K562 (cell line): ENCODE measurements at regions not wholly inside any gene's neighbourhood (a gene's known extent, or its start where the extent isn't known, plus 50 kb on each side); places are given as distances from the start of the nearest gene placed in this dataset.

ENCODE experiments used
- ATAC-seq: fragments of 200-7000 bp; cut with Tn5 transposase; 3 replicates; pipeline ENCODE4 v1.9.1; 2020; ENCODE audit warnings: moderate library complexity
- BruUV-seq: library from RNA; stranded (reverse); fragments of 400-500 nt; replicated peaks from 2 replicates; lab custom pipeline; 2021; lab: Mats Ljungman, UMichigan
- CTCF ChIA-PET: fragments of 300-600 bp; formaldehyde crosslinking; extraction: SDS; loops from one replicate; lab custom pipeline; 2021; ENCODE audit warnings: low intra/inter-chr PET ratio; lab: Yijun Ruan, JAX
- POLR2A ChIA-PET: fragments of 300-600, 350-650 bp; sonication (Branson Sonifier 250); formaldehyde crosslinking; extraction: SDS; loops from one replicate; lab custom pipeline; 2021; ENCODE audit warnings: antibody characterized with exemption, inconsistent platforms; lab: Yijun Ruan, JAX
- DNase-seq, 4 experiments: peaks; one replicate each; pipeline versions ENCODE4 v3.0.0 to v3.0.0-alpha.2; 2011 to 2018; ENCODE audit warnings: low spot score in 3 of 4, mixed read lengths in 3 of 4; ENCODE audit errors: extremely low read depth in 1 of 4
- FAIRE-seq: peaks from 2 replicates; lab custom pipeline; 2011; peaks lifted over from hg19 to GRCh38; lab: Jason Lieb, UNC
- H2AFZ ChIP-seq: 2 replicates; pipeline ENCODE4 v1.6.0; 2011; ENCODE audit warnings: low read depth, low read length, control low read depth, inconsistent platforms
- H3K27ac ChIP-seq: fragments of 200-600 bp; 3 replicates; pipeline ENCODE4 v1.8.0; 2011; ENCODE audit warnings: low read depth, mild to moderate bottlenecking, control low read depth, inconsistent platforms, low read length, moderate library complexity, mixed read lengths; ENCODE audit errors: extremely low read depth
- H3K27me3 ChIP-seq, 2 experiments: fragments of 300-600 bp in 1 of 2; 2 replicates in 1 of 2; 3 replicates in 1 of 2; pipeline versions ENCODE4 v1.6.0 to v1.8.0; 2011; ENCODE audit warnings: inconsistent platforms in 2 of 2, low read length in 2 of 2, mild to moderate bottlenecking in 1 of 2, mixed read lengths in 1 of 2, moderate library complexity in 1 of 2; ENCODE audit not compliant: control insufficient read depth in 2 of 2, insufficient read depth in 2 of 2
- H3K36me3 ChIP-seq: fragments of 300-600 bp; 3 replicates; pipeline ENCODE4 v1.8.0; 2011; ENCODE audit warnings: mild to moderate bottlenecking, low read length, inconsistent platforms; ENCODE audit not compliant: control insufficient read depth, insufficient read depth
- H3K4me1 ChIP-seq, 2 experiments: fragments of 200-600 bp in 1 of 2; replicated peaks in 1 of 2; 2 replicates in 1 of 2; 3 replicates in 1 of 2; pipeline versions ENCODE4 v1.5.1 to v1.8.0; 2011; ENCODE audit warnings: inconsistent platforms in 2 of 2, low read length in 2 of 2, mild to moderate bottlenecking in 1 of 2, mixed read lengths in 1 of 2, moderate library complexity in 1 of 2; ENCODE audit not compliant: control insufficient read depth in 2 of 2, insufficient read depth in 2 of 2
- H3K4me2 ChIP-seq: 2 replicates; pipeline ENCODE4 v1.6.1; 2011; ENCODE audit warnings: low read length, control low read depth, inconsistent platforms, mixed read lengths; ENCODE audit not compliant: insufficient read depth
- H3K4me3 ChIP-seq: fragments of 200-600 bp; sonication (generic), shearing (Covaris generic); 2 replicates; pipeline ENCODE4 v1.5.1; 2016; ENCODE audit warnings: control low read depth, inconsistent platforms
- H3K79me2 ChIP-seq: fragments of 200-600 bp; 3 replicates; pipeline ENCODE4 v1.8.0; 2011; ENCODE audit warnings: low read length, inconsistent platforms; ENCODE audit not compliant: control insufficient read depth, insufficient read depth
- H3K9ac ChIP-seq, 2 experiments: 2 replicates each; pipeline versions ENCODE4 v1.6.0 to v1.6.1; 2011; ENCODE audit warnings: low read depth in 2 of 2, low read length in 2 of 2, control low read depth in 1 of 2, inconsistent platforms in 1 of 2, mild to moderate bottlenecking in 1 of 2, mixed read lengths in 1 of 2; ENCODE audit not compliant: insufficient read depth in 1 of 2
- H3K9me1 ChIP-seq: one replicate; pipeline ENCODE4 v1.6.0; 2011; ENCODE audit warnings: inconsistent platforms, mild to moderate bottlenecking, low read length, moderate library complexity; ENCODE audit not compliant: control insufficient read depth, insufficient read depth
- H3K9me3 ChIP-seq: replicated peaks from 2 replicates; pipeline ENCODE4 v1.5.1; 2011; ENCODE audit warnings: low read depth, low read length, inconsistent platforms; ENCODE audit not compliant: control insufficient read depth, insufficient read depth
- H4K20me1 ChIP-seq: replicated peaks from 2 replicates; pipeline ENCODE4 v1.6.1; 2011; ENCODE audit warnings: low read length, inconsistent platforms, mixed read lengths; ENCODE audit not compliant: control insufficient read depth, insufficient read depth
- FOSL1 ChIP-seq: fragments of 200-800 bp; sonication (Bioruptor generic); conservative IDR thresholded peaks from 2 replicates; pipeline ENCODE4 v1.6.1; 2016; ENCODE audit warnings: missing genetic modification characterization, missing compliant biosample characterization
- FOXJ2 ChIP-seq: fragments of 200-800 bp; sonication (Bioruptor generic); IDR thresholded peaks from 2 replicates; pipeline ENCODE4 v1.6.1; 2016; ENCODE audit warnings: missing genetic modification characterization, missing compliant biosample characterization
- RFX5 ChIP-seq: IDR thresholded peaks from 2 replicates; pipeline ENCODE4 v1.6.1; 2011; ENCODE audit warnings: low read depth, mild to moderate bottlenecking, improper control_type of control experiment, low read length
- SRSF9 ChIP-seq: fragments of 200-400 bp; formaldehyde crosslinking; IDR thresholded peaks from 2 replicates; pipeline ENCODE4 v1.6.1; 2017; ENCODE audit warnings: low read depth, low read length, borderline replicate concordance
- TAL1 ChIP-seq: fragments of 450-650 bp; IDR thresholded peaks from 2 replicates; pipeline ENCODE4 v1.6.1; 2016; ENCODE audit warnings: mild to moderate bottlenecking
- ZNF778 ChIP-seq: fragments of 450-650 bp; formaldehyde crosslinking; IDR thresholded peaks from 2 replicates; pipeline ENCODE4 v1.4.0; 2020; ENCODE audit warnings: mild to moderate bottlenecking, moderate library complexity
- WGBS: fragments of 100-300 bp; shearing (Covaris generic); methylation state at CpG from one replicate; pipeline ENCODE4 v1.1.6; 2016; ENCODE audit warnings: low coverage, mixed read lengths; ENCODE audit not compliant: insufficient coverage; ENCODE audit errors: missing lambda C conversion rate; 5-methylcytosine and 5-hydroxymethylcytosine counted together
- in situ Hi-C: fragments of 300-500 bp; cut with MboI; formaldehyde crosslinking; loops from 4 replicates; pipeline ENCODE4 v1.15.0; 2018; ENCODE audit warnings: inconsistent platforms, mixed read lengths
- intact Hi-C: fragments of 100-400 bp; cut with micrococcal nuclease; formaldehyde crosslinking; loops from 2 replicates; pipeline ENCODE4 v1.14.2; 2022
- TF ChIP-seq, protein P1 (sequence below): fragments of 250-450 bp; sonication (Bioruptor Pico); IDR thresholded peaks from 2 replicates; pipeline ENCODE4 v1.4.0; 2020; ENCODE audit warnings: mild to moderate bottlenecking, moderate library complexity
- TF ChIP-seq, protein P2 (sequence below): fragments of 450-650 bp; IDR thresholded peaks from 2 replicates; pipeline ENCODE4 v1.6.1; 2017; ENCODE audit warnings: mild to moderate bottlenecking, moderate library complexity
- TF ChIP-seq, protein P3 (sequence below): fragments of 450-650 bp; formaldehyde crosslinking; IDR thresholded peaks from 2 replicates; pipeline ENCODE4 v1.4.0; 2020; ENCODE audit warnings: mild to moderate bottlenecking, moderate library complexity
- TF ChIP-seq, protein P4 (sequence below): fragments of 250-450 bp; sonication (Bioruptor Pico); IDR thresholded peaks from 2 replicates; pipeline ENCODE4 v1.4.0; 2020; ENCODE audit warnings: mild to moderate bottlenecking, moderate library complexity
- TF ChIP-seq, protein P5 (sequence below): fragments of 450-650 bp; conservative IDR thresholded peaks from 2 replicates; pipeline ENCODE4 v1.6.1; 2016; ENCODE audit warnings: missing genetic modification characterization, low read depth, mild to moderate bottlenecking, missing compliant biosample characterization, moderate library complexity
- TF ChIP-seq, protein P6 (sequence below), 3 experiments: IDR thresholded peaks in 2 of 3; conservative IDR thresholded peaks in 1 of 3; 2 replicates each; pipeline ENCODE4 v1.5.1; 2011 to 2012; ENCODE audit warnings: low read length in 3 of 3, mild to moderate bottlenecking in 3 of 3, control low read depth in 2 of 3, improper control_type of control experiment in 1 of 3, inconsistent platforms in 1 of 3, low read depth in 1 of 3, mixed read lengths in 1 of 3, moderate library complexity in 1 of 3; ENCODE audit not compliant: insufficient read depth in 2 of 3

DNA sequence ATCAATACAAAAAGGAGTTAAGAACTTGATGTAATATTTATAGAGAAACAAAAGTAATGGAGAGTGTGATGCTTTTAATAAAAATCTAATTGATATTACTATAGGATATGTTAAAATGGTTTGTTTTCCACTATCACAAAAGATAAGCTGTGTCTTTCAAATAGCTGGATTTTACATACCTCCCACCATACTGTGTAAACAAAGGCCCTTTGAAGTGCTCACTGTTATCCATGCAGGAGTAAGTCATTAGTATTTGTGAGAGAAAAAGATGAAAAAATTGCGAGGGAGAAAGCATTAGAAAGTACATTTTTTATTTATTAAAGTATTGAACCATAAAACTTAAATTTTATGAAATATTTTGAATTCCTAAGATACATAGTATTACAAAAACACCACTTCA is 733.0 kb downstream of the GRIK2 start:
- FAIRE-seq (no peak), ATAC-seq (no peak), DNase-seq (no peak)
- ChIA-PET CTCF (no interaction called here), POLR2A (no interaction called here)
- Histone ChIP-seq H3K9me3 (no peaks in the 10 kb centered on the region), H3K4me1 (no peaks in the 10 kb centered on the region), H2AFZ (no peak overlapping the region), H3K27me3 (no peaks in the 10 kb centered on the region), H3K27ac (no peak overlapping the region), H3K4me2 (no peak overlapping the region), H3K9me1 (no peaks in the 10 kb centered on the region), H3K4me3 (no peak overlapping the region), H4K20me1 (no peaks in the 10 kb centered on the region), H3K9ac (no peak overlapping the region), H3K79me2 (no peaks in the 10 kb centered on the region), H3K36me3 (no peaks in the 10 kb centered on the region)
- in situ Hi-C loops: no loop called here
- 0% methylated on average over 1 of the region's 1 CpG for WGBS
- BruUV-seq: no TSS peak
- intact Hi-C loops: no loop called here
- TF ChIP-seq, protein P1, sequence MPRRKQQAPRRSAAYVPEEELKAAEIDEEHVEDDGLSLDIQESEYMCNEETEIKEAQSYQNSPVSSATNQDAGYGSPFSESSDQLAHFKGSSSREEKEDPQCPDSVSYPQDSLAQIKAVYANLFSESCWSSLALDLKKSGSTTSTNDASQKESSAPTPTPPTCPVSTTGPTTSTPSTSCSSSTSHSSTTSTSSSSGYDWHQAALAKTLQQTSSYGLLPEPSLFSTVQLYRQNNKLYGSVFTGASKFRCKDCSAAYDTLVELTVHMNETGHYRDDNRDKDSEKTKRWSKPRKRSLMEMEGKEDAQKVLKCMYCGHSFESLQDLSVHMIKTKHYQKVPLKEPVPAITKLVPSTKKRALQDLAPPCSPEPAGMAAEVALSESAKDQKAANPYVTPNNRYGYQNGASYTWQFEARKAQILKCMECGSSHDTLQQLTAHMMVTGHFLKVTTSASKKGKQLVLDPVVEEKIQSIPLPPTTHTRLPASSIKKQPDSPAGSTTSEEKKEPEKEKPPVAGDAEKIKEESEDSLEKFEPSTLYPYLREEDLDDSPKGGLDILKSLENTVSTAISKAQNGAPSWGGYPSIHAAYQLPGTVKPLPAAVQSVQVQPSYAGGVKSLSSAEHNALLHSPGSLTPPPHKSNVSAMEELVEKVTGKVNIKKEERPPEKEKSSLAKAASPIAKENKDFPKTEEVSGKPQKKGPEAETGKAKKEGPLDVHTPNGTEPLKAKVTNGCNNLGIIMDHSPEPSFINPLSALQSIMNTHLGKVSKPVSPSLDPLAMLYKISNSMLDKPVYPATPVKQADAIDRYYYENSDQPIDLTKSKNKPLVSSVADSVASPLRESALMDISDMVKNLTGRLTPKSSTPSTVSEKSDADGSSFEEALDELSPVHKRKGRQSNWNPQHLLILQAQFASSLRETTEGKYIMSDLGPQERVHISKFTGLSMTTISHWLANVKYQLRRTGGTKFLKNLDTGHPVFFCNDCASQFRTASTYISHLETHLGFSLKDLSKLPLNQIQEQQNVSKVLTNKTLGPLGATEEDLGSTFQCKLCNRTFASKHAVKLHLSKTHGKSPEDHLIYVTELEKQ (CRISPR knock-in tag): no peak
- TF ChIP-seq, protein P2, sequence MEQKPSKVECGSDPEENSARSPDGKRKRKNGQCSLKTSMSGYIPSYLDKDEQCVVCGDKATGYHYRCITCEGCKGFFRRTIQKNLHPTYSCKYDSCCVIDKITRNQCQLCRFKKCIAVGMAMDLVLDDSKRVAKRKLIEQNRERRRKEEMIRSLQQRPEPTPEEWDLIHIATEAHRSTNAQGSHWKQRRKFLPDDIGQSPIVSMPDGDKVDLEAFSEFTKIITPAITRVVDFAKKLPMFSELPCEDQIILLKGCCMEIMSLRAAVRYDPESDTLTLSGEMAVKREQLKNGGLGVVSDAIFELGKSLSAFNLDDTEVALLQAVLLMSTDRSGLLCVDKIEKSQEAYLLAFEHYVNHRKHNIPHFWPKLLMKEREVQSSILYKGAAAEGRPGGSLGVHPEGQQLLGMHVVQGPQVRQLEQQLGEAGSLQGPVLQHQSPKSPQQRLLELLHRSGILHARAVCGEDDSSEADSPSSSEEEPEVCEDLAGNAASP: no peak
- TF ChIP-seq FOXJ2 (tag): no peak
- TF ChIP-seq, protein P3, sequence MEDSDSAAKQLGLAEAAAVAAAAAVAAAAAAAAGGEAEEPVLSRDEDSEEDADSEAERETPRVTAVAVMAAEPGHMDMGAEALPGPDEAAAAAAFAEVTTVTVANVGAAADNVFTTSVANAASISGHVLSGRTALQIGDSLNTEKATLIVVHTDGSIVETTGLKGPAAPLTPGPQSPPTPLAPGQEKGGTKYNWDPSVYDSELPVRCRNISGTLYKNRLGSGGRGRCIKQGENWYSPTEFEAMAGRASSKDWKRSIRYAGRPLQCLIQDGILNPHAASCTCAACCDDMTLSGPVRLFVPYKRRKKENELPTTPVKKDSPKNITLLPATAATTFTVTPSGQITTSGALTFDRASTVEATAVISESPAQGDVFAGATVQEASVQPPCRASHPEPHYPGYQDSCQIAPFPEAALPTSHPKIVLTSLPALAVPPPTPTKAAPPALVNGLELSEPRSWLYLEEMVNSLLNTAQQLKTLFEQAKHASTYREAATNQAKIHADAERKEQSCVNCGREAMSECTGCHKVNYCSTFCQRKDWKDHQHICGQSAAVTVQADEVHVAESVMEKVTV: no peak
- no peak for TF ChIP-seq ZNF778 (CRISPR knock-in tag)
- TF ChIP-seq FOSL1 (tag): no peak
- TF ChIP-seq TAL1: no peak
- TF ChIP-seq, protein P4, sequence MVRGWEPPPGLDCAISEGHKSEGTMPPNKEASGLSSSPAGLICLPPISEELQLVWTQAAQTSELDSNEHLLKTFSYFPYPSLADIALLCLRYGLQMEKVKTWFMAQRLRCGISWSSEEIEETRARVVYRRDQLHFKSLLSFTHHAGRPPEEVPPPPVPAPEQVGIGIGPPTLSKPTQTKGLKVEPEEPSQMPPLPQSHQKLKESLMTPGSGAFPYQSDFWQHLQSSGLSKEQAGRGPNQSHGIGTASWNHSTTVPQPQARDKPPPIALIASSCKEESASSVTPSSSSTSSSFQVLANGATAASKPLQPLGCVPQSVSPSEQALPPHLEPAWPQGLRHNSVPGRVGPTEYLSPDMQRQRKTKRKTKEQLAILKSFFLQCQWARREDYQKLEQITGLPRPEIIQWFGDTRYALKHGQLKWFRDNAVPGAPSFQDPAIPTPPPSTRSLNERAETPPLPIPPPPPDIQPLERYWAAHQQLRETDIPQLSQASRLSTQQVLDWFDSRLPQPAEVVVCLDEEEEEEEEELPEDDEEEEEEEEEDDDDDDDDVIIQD (CRISPR knock-in tag): no peak
- TF ChIP-seq, protein P5, sequence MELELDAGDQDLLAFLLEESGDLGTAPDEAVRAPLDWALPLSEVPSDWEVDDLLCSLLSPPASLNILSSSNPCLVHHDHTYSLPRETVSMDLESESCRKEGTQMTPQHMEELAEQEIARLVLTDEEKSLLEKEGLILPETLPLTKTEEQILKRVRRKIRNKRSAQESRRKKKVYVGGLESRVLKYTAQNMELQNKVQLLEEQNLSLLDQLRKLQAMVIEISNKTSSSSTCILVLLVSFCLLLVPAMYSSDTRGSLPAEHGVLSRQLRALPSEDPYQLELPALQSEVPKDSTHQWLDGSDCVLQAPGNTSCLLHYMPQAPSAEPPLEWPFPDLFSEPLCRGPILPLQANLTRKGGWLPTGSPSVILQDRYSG: no peak
- TF ChIP-seq, protein P6, sequence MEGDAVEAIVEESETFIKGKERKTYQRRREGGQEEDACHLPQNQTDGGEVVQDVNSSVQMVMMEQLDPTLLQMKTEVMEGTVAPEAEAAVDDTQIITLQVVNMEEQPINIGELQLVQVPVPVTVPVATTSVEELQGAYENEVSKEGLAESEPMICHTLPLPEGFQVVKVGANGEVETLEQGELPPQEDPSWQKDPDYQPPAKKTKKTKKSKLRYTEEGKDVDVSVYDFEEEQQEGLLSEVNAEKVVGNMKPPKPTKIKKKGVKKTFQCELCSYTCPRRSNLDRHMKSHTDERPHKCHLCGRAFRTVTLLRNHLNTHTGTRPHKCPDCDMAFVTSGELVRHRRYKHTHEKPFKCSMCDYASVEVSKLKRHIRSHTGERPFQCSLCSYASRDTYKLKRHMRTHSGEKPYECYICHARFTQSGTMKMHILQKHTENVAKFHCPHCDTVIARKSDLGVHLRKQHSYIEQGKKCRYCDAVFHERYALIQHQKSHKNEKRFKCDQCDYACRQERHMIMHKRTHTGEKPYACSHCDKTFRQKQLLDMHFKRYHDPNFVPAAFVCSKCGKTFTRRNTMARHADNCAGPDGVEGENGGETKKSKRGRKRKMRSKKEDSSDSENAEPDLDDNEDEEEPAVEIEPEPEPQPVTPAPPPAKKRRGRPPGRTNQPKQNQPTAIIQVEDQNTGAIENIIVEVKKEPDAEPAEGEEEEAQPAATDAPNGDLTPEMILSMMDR (IDR thresholded peaks at IDR 0.05 in 2 of 3, conservative IDR thresholded peaks at IDR 0.05 in 1 of 3; ENCODE audit: insufficient read depth in 2 of 3, low read depth in 1 of 3, low read length in 3 of 3): no peak
- no peak for TF ChIP-seq RFX5
- TF ChIP-seq SRSF9: no peak
